GM21528 (cell line): ENCODE measurements at regions not wholly inside any gene's neighbourhood (a gene's known extent, or its start where the extent isn't known, plus 50 kb on each side); places are given as distances from the start of the nearest gene placed in this dataset.

Source experiments
- ATAC-seq: cut with Tn5 transposase; IDR thresholded peaks from one replicate; pipeline ENCODE4 v1.9.1; 2021; ENCODE audit warnings: mild to moderate bottlenecking, moderate library complexity; ENCODE audit not compliant: unreplicated experiment, low FRiP score

DNA sequence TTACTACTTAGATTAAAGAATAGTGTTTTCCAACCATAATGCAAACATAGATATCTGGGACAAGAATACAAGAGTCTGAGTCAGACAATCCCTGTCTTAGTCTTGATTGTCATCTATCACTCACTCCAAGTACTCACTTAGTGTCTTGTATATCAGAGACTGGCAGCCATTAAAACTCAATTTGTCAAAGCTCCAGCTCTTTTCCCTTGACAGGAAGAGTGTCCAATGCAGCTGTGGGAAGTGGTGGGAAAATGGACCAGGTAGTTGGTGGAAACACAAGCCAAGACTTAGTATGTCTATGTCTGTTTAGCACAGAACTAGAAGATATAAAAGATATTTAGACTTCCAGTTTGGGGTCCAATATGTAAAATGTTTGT is 271.6 kb upstream of the CLEC14A start:
- ATAC-seq, result no peak

DNA sequence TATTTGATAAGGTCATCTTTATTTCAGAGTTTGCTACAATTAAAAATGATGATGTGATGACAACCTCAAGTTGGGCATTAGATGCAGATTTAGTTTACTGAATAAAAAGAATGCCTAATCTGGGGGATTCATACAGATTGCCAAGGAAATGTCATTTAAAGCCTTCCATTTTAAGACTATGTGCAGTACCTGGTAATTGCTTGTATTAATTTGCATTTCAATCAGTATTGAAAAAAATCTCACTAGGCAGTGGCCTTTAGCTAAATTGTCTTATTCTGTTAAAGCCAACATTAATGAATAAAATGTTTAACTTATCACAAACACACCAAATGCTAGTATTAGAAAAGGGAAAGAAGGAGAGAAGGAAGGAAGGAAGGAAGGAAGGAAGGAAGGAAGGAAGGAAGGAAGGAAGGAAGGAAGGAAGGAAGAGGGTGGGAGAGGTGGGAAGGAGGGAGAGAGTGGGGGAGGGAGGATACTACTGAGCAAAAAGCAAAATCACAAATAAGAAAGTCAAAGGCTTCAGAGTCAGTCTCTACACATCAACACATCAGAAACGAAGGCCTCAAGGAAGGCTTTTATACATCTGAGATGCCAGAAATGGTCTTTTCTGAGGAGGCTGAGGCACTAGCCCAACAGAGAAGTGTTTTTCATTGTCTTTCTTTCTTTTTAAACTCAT is 271.1 kb upstream of the CLEC14A start:
- ATAC-seq, result no peak

DNA sequence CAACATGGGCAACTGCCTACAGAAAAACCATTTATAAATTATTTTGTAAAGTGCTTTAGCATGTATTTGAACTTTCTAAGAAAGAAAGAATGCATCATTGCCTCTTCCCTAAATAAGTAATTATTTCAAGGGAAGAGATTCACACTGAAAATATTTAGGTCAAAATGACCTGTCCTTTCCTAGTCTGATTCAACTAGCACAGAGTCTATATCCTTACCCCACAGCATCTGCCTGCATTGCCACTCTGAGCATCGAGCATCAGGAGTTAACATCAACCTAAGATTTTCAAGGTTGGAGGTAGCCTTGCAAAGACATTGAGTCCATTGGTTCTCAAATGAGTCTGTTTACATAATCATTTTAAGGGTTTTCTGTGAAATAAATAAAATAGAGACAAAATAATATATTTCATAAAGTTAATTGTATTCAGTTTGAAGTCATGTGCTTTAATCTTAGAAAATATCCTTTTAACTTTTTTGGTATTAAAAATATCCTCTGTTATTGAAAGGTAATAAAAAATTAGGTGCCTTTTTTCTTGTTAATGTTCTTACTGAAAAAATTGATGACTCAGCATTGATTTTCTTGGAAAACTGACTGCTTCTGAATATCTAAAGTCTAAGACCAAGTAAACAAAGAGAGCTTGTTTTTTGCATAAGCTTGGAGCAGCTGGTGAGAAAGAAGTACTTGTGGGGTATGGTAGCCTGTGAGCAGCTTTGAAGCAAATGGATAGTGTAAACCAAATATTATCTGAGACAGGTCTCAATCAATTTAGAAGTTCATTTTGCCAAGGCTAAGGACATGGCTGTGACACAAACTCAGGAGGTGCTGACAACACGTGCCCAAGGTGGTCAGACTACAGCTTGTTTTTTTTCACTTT is 269.0 kb upstream of the CLEC14A start:
- ATAC-seq, result no peak

DNA sequence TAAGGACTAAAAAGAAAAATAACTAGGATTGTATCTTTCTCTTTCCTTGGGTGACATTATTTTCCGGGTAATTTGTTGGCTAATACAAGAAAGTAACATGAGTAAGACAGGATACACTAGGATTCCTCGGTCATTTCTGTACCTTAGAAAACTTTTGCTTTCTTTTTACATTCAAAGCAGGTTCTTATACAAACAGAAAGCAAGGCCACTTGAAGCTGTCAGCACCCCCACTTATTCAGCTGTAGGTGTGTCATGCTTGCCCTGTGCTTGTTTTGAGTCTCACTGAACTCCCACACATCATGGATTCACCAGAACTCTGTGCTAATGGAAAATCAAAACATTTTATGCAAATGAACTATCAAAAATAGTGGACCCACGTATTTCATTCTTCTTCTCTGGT is 266.8 kb upstream of the CLEC14A start:
- ATAC-seq, result no peak

DNA sequence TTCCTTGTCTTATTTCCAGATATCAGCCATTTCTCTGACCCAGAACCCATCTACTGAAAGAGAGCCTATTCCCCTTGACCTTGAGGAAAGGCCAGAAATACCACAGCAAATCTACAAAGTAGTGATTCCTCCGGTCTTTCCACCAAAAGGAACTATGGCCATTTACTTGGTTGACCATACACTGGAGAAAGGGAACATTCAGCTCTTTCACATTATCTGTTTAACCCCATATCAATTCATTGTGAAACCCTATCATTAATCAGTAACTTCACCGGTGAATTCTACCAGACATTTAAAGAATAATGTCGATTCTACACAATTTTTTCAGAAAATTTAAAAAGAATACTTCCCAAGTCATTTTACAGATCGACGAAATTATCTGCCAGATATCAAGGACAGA is 265.7 kb upstream of the CLEC14A start:
- ATAC-seq, result no peak

DNA sequence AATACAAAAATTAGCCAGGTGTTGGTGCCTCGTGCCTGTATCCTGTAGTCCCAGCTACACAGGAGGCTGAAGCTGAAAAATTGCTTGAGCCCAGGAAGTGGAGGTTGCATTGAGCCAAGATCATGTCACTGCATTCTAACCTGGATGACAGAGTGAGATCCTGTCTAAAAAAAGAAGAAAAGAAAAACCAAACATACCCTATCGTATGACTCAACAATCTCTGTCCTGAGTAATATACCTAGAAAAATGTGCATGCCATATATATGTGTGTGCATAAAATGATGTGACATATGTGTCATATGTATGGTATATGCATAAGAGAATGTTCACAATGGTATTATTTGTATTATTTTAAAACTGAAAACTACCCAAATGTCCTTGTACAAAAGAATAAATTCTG is 261.5 kb upstream of the CLEC14A start:
- no peak for ATAC-seq

DNA sequence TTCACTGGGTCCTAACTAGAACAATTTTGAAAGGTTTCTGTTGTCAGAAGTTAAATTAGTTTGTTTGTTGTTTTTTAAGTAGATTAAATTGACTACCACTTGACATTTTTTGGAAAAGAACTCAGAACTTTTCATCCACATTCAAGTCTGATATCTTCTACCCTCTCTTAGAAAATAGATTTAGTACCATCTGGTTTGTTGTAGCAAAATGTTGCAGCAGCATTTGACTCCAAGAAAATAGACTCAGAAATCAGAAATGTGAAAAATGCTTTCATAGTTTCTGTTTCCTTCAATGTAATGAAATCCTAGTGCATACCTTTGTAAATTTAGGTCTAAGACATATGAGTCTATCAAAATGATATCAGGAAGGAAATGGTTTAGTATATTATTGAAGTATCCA is 256.3 kb upstream of the CLEC14A start:
- ATAC-seq, result no peak

DNA sequence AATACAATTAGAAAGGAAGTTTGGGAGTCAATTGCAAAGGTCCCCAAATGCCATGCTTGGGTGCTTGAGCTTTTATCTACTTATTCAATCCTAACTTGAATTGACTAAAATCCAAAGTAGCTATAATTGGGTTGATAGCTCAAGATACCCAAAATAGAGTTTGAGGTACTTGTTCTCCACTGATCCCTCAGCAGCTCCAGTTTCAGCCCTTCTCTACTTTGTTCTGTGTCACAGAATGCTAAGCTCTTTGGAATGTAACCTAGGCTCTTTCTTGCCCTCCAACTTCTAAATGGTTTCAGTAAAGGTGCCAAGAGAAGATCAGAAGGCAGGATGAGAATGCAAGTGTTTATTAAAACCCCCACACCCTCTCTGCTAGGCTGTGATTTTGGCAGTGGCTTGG is 251.4 kb upstream of the CLEC14A start:
- no peak for ATAC-seq

DNA sequence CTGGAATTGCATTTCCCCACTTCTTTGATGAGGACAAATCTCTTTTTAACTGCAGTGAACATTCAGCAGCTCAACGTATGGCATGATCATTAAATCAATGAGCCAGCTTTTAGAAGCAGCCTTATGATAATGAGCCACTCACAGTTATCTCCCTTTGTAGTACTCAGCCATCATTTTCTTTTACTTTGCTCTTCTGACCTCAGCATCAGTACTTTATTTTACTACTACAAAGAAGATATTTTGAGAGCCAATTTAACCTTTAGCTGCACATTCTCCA is 250.0 kb upstream of the CLEC14A start:
- ATAC-seq, result no peak

DNA sequence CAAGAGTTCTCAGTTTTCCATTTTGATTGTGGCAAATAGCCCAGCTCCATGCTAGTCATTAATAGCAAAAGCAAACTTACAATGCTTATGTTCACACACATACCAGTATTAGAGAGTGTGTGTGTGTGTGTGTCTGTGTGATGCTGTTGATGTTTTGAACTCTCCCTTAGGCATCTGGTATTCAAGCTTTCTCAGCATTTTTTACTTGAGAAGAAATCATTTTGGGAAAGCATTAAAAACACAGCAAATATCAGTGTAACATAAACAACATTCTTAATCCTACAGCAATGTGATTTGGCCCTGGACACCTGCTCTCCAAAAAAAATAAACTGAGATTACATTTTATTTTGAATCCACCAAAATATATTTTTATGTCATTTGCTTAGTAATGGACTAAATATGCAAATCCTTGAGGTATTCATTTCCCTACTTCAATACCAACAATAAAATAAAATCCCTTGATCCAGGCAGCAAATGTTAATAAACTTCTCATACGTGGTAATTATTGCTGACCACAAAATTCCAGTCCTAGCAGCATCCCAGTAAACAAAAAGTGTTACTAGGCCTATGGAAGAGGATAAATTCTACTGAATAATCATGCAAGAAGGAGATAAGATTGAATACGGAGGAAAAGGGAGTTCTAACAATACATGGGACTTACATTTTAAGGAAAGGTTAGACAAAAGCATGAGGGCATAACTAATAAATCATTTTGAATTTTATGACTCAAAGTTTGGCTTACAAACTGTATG is 249.5 kb upstream of the CLEC14A start:
- no peak for ATAC-seq

DNA sequence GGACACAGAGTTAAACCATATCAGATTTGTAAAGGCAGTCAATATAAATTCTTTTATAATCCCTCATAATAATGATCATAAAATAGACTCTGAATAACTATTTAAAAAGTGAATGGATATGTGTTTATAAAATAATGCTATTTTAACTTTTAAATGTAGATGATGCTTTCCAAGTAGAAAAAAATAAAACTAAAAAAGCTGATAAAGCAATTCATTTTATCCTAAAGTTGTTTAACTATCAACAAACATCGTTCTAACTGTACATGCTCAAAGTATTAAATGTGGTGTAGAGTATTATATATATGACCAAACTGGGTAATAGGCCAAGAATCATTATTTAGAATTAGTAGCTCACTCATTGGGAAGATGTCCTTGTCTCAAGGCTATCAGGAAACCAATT is 248.3 kb upstream of the CLEC14A start:
- no peak for ATAC-seq

DNA sequence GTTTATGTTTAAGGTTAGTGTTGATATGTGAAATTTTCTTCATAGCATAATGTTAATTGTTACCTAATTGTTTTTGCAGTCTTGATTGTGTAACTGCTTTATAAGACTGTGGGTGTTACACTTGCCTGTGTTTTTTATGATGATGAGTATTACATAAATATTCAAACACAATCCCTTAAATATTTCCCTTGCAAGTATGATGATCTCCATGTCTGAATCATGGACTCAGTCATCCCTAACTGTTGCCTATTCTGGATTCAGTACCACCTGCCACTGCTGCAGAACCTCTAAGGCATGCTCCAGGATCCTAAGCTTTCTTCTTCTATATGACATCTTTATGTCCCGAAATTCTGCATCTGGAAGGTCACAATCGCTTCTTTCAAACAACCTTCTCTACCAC is 246.3 kb upstream of the CLEC14A start:
- no peak for ATAC-seq

DNA sequence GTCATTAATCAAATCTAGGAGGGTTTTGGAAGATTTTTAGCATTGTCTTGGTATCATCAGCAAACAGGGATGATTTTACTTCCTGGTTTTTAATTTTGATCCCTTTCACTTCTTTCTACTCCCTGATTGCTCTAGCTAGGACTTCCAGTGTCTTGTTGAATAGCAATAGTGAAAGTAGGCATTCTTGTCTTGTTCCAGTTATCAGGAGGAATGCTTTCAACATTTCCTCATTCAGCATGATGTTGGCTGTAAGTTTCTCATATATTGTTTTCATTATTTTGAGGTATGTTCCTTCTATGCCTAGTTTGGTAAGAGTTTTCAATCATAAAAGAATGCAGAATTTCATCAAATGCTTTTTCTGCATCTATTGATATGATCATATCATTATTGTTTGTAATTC is 244.2 kb upstream of the CLEC14A start:
- no peak for ATAC-seq

DNA sequence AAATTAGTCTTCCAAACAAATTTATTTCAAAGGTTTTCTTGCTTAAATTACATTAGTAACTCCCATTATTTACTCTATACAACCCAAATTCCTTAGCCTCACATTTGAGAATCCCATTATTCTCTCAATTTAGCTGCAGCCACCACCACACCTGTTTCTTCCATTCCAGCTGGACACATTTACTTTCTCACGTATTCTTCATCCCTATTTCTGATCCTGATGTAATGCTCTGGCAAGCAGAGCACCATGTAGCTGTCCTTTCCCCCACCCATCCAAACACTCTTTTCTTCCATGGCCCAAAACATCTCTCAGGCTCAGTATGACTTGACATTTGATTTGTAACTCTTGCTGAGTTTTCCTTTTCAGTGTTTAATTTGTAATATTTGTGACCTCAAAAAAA is 240.2 kb upstream of the CLEC14A start:
- no peak for ATAC-seq

DNA sequence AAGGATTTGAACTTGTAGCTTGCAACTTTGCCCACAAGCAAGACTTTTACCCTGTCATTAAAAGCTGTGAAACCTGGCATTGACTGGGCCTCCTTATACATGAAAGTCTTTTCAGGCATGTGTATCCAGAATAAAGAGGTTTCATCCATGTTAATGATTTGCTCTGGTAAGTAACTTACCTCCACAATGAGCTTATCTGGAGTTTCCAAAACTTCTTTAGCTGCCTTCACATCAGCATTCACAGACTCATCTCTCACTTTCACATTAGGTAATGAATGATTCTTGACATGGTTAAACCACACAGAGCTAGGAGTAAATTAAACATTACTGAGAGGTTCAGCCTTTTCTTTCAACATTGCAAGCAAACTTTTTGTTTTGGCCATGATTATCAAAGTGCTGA is 234.4 kb upstream of the CLEC14A start:
- ATAC-seq, result peak; percentile 90

DNA sequence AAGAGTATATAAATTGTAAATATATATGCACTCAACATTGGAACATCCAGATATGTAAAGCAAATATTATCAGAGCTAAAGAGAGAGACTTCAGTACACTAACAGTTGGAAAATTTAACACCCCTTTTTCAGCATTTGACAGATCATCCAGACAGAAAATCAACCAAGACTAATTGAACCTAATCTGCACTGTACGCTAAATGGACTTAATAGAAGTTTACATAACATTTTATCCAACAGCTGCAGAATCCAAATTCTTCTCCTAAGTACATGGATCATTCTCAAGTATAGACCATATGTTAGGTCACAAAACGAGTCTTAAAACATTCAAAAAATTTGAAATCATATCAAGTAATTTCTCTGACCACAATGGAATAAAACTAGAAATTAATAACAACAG is 229.1 kb upstream of the CLEC14A start:
- no peak for ATAC-seq

DNA sequence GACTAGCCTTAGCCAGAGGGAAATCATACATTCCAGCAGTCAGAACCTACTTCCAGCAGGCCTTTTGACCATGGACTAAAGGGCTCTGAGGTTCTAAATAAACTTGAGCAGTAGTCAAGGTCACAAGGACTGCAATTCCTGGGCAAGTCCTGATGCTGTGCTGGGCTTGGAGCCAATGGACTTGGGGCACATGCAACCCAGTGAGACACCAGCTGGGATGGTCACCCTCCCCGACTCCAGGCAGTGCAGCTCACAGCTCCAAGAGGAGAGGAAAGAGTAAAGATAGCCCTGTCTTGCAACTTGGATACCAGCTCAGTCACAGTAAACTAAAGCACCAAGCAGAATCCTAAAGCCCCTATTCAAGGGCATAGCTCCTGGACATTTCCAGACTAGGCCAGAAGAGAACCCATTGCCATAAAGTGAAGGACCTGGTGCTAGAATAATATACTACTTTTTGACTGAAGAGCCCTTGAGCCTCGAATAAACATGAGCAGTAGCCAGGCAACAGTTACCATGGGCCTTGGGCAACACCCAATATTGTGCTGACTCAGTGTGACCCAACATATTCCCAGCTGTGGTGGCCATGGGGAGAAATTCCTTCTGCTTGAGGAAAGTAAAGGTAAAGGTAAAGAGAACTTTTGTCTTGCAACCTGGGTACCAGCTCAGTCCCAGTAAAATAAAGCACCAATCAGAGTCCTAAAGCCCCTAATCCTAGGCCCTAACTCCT is 226.2 kb upstream of the CLEC14A start:
- no peak for ATAC-seq

DNA sequence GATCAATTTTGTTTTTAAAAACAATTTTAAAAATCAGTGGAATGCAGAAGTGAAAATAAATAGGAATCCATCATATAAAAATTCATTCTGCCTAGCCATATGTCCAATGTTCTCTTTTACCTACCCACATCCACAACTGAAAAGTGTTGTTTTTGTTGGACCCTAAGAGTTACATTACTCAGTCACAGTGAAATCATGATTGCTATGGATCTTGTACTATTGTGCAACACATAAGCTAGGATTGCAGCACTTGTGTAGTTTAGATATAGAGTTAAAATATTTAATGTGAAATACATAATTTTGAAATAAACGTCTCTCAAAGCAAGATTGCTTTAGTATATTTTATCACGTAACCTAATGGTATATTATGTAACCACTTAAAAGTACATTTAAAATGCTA is 213.3 kb upstream of the CLEC14A start:
- ATAC-seq, result no peak

DNA sequence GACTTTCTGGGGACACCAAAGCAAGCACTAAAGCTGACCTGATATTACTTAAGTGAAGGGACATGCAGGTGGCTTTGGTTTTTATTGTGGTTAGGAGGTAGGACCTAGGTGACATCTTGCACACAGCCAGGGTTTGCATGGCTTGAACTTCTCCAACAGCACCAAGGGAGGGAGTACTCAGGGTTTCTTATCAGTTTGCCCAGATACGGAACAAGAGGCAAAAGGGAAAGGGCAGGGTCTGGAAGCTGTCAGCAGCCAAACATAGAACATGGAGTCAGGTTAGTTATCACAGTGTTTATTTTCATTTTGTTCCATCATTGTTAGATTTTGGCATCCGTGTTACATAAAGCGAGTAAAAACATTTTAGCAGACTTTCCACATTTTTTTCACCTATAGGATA is 186.3 kb upstream of the CLEC14A start:
- ATAC-seq, result no peak

DNA sequence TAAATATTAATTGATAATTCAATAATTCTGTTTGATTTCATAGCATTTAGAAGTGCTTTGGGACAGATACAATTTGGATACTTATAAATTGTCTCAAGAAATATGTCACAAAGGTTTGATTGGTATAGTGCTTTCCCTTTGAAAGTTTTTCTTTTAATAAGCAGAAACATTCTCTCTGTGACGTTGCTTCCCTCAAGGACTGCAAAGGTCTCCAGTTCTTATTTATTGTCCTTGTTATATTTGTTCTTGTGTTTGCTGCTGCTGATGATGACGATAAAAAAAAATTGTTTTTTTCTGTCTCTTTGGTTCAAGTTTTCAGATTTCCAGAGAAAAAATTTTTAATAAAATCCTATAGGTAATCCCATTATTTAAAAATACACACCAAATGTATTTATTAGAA is 176.3 kb upstream of the CLEC14A start:
- ATAC-seq, result no peak

DNA sequence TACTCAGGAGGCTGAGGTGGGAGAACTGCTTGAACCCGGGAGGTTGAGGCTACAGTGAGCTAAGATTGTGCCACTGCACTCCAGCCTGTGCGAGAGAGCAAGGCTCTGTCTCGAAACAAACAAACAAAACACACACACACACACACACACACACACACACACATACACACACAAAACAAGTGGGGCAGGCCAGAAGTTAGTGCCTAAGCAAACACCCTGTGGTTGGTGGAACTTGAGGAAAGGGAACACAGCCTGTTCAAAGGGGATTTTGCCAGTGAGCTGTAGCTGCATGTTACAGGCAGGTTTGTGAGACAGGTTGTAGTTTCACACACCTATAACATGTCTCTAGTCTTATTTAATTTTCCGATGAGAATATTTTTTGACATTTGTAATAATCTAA is 175.3 kb upstream of the CLEC14A start:
- no peak for ATAC-seq
